ENCODE measurements at regions not wholly inside any gene's neighbourhood (a gene's known extent, or its start where the extent isn't known, plus 50 kb on each side); places are given as distances from the start of the nearest gene placed in this dataset.
"Not testable (repeated sequence)": the region's sequence is repeated elsewhere in the genome, so short reads cannot be mapped to it uniquely, and the experiment has no call there.

DNA sequence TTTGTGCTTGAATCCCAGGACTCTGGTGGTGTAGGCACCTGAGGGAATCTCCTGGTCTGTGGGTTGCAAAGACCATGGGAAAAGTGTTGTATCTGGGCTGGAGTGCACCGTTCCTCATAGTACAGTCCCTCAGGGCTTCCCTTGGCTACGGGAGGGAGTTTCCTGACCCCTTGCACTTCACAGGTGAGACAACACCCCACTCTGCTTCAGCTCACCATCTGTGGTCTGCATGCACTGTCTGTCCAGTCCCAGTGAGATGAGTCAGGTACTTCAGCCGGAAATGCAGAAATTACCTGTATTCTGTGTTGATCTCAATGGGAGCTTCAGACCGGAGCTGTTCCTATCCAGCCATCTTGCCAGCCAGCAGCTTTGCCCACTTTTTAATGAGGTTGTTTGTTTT lies 353.0 kb upstream of the IRS4 start:
- Histone ChIP-seq H3K4me2 (ENCODE audit: low read length) (no peak overlapping the region), H3K4me1 (ENCODE audit: insufficient read depth, low read length) (no peaks in the 10 kb centered on the region), H3K9ac (ENCODE audit: low read length) (no peak overlapping the region), H2AFZ (ENCODE audit: low read depth, low read length) (no peak overlapping the region), H3K27ac (ENCODE audit: low read depth, low read length) (no peak overlapping the region), H4K20me1 (ENCODE audit: insufficient read depth, low read length) (no peaks in the 10 kb centered on the region), H3K9me3 (ENCODE audit: insufficient read depth, low read depth, low read length) (no peaks in the 10 kb centered on the region), H3K79me2 (ENCODE audit: insufficient read depth, low read length) (no peaks in the 10 kb centered on the region), H3K36me3 (ENCODE audit: insufficient read depth, low read length) (no peaks in the 10 kb centered on the region), H3K27me3 (ENCODE audit: insufficient read depth, low read length) (no peaks in the 10 kb centered on the region), H3K4me3 (ENCODE audit: insufficient read depth, low read depth, low read length) (no peak overlapping the region)
- Mint-ChIP-seq H3K4me1 (ENCODE audit: low read depth, unreplicated experiment) (no peaks in the 10 kb centered on the region), H3K27me3 (ENCODE audit: low read depth, unreplicated experiment) (no peaks in the 10 kb centered on the region), H3K27ac (ENCODE audit: unreplicated experiment) (no peak overlapping the region), H3K9me3 (ENCODE audit: unreplicated experiment) (peaks cover 2% of the 10 kb centered on the region), H3K36me3 (ENCODE audit: low read depth, unreplicated experiment) (no peaks in the 10 kb centered on the region), H3K4me3 (ENCODE audit: unreplicated experiment) (no peak overlapping the region)
- DNase-seq (ENCODE audit: low read depth) (no peak), FAIRE-seq (peak; percentile 60)
- no peak for TF ChIP-seq EZH2 (IDR thresholded peaks at IDR 0.05; ENCODE audit: insufficient read depth, low read length)
- TF ChIP-seq, protein P1, sequence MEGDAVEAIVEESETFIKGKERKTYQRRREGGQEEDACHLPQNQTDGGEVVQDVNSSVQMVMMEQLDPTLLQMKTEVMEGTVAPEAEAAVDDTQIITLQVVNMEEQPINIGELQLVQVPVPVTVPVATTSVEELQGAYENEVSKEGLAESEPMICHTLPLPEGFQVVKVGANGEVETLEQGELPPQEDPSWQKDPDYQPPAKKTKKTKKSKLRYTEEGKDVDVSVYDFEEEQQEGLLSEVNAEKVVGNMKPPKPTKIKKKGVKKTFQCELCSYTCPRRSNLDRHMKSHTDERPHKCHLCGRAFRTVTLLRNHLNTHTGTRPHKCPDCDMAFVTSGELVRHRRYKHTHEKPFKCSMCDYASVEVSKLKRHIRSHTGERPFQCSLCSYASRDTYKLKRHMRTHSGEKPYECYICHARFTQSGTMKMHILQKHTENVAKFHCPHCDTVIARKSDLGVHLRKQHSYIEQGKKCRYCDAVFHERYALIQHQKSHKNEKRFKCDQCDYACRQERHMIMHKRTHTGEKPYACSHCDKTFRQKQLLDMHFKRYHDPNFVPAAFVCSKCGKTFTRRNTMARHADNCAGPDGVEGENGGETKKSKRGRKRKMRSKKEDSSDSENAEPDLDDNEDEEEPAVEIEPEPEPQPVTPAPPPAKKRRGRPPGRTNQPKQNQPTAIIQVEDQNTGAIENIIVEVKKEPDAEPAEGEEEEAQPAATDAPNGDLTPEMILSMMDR (IDR thresholded peaks at IDR 0.05; ENCODE audit: insufficient read depth, low read depth, low read length), result no peak

DNA sequence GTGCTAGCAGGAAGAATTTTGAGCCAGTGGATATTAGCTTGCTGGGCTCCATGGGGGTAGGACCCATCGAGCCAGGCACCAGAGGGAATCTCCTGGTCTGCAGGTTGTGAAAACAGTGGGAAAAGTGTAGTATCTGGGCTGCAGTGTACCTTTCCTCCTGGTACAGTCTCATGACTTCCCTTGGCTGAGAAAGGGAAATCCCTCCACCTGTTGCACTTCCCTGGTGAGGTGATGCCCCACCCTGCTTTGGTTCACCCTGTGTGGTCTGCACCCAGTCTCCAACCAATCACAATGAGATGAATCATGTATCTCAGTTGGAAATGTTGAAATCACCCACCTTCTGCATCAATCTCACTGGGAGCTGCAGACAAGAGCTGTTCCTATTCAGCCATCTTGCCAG lies 341.4 kb upstream of the IRS4 start:
- DNase-seq (ENCODE audit: low read depth) (no peak), FAIRE-seq (no peak)
- TF ChIP-seq, protein P1 (IDR thresholded peaks at IDR 0.05; ENCODE audit: insufficient read depth, low read depth, low read length), result no peak
- TF ChIP-seq EZH2 (IDR thresholded peaks at IDR 0.05; ENCODE audit: insufficient read depth, low read length), result no peak
- Mint-ChIP-seq H3K9me3 (ENCODE audit: unreplicated experiment) (peaks cover 3% of the 10 kb centered on the region), H3K27ac (ENCODE audit: unreplicated experiment) (no peak overlapping the region), H3K36me3 (ENCODE audit: low read depth, unreplicated experiment) (no peaks in the 10 kb centered on the region), H3K27me3 (ENCODE audit: low read depth, unreplicated experiment) (no peaks in the 10 kb centered on the region), H3K4me3 (ENCODE audit: unreplicated experiment) (no peak overlapping the region), H3K4me1 (ENCODE audit: low read depth, unreplicated experiment) (no peaks in the 10 kb centered on the region)
- no peaks in the 10 kb centered on the region for H4K20me1 ChIP-seq (ENCODE audit: insufficient read depth, low read length)
- H2AFZ ChIP-seq (ENCODE audit: low read depth, low read length), result no peak overlapping the region
- no peaks in the 10 kb centered on the region for H3K79me2 ChIP-seq (ENCODE audit: insufficient read depth, low read length)
- H3K9me3 ChIP-seq (ENCODE audit: insufficient read depth, low read depth, low read length), result no peaks in the 10 kb centered on the region
- no peaks in the 10 kb centered on the region for H3K4me1 ChIP-seq (ENCODE audit: insufficient read depth, low read length)
- no peaks in the 10 kb centered on the region for H3K27me3 ChIP-seq (ENCODE audit: insufficient read depth, low read length)
- no peak overlapping the region for H3K9ac ChIP-seq (ENCODE audit: low read length)
- H3K27ac ChIP-seq (ENCODE audit: low read depth, low read length), result no peak overlapping the region
- no peak overlapping the region for H3K4me2 ChIP-seq (ENCODE audit: low read length)
- H3K36me3 ChIP-seq (ENCODE audit: insufficient read depth, low read length), result no peaks in the 10 kb centered on the region
- no peak overlapping the region for H3K4me3 ChIP-seq (ENCODE audit: insufficient read depth, low read depth, low read length)

DNA sequence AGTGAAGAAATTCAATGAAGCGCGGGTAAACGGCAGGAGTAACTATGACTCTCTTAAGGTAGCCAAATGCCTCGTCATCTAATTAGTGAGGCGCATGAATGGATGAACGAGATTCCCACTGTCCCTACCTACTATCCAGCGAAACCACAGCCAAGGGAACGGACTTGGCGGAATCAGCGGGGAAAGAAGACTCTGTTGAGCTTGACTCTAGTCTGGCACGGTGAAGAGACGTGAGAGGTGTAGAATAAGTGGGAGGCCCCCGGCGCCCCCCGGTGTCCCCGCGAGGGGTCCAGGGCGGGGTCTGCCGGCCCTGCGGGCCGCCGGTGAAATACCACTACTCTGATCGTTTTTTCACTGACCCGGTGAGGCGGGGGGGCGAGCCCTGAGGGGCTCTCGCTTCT lies 317.8 kb upstream of the IRS4 start:
- not testable (repeated sequence) for H3K27me3 ChIP-seq (ENCODE audit: insufficient read depth, low read length); H2AFZ ChIP-seq (ENCODE audit: low read depth, low read length); H3K27ac Mint-ChIP-seq (ENCODE audit: unreplicated experiment); H3K4me1 ChIP-seq (ENCODE audit: insufficient read depth, low read length); H3K9me3 ChIP-seq (ENCODE audit: insufficient read depth, low read depth, low read length); H3K36me3 Mint-ChIP-seq (ENCODE audit: low read depth, unreplicated experiment); H4K20me1 ChIP-seq (ENCODE audit: insufficient read depth, low read length); H3K4me3 Mint-ChIP-seq (ENCODE audit: unreplicated experiment); H3K4me3 ChIP-seq (ENCODE audit: insufficient read depth, low read depth, low read length); H3K4me1 Mint-ChIP-seq (ENCODE audit: low read depth, unreplicated experiment); H3K4me2 ChIP-seq (ENCODE audit: low read length); H3K79me2 ChIP-seq (ENCODE audit: insufficient read depth, low read length); FAIRE-seq; H3K36me3 ChIP-seq (ENCODE audit: insufficient read depth, low read length); H3K27me3 Mint-ChIP-seq (ENCODE audit: low read depth, unreplicated experiment); H3K9me3 Mint-ChIP-seq (ENCODE audit: unreplicated experiment); H3K9ac ChIP-seq (ENCODE audit: low read length); H3K27ac ChIP-seq (ENCODE audit: low read depth, low read length)
- DNase-seq (ENCODE audit: low read depth), result peak; percentile 70
